ENCODE measurements at regions not wholly inside any gene's neighbourhood (a gene's known extent, or its start where the extent isn't known, plus 50 kb on each side); places are given as distances from the start of the nearest gene placed in this dataset.

DNA sequence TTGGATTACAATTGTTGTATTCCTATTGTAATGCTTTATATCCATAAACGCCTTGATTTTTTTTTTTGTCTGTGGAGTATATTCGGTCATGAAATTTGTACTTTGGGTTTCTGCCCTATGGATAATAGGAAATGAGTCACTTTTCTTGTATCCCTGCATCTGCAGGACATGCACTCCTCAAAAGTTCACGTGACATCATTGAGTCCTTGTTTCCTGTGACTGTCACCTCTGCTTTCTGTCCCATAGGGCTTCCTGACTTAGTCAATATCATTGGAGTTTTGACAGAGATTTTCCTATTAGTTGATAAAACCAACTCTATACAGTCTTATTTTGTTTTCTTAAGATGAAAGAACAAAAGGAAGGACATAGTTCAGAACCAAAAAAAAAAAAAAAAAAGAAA, 356.3 kb downstream of the MAT2B start:
- TF ChIP-seq, protein P1, sequence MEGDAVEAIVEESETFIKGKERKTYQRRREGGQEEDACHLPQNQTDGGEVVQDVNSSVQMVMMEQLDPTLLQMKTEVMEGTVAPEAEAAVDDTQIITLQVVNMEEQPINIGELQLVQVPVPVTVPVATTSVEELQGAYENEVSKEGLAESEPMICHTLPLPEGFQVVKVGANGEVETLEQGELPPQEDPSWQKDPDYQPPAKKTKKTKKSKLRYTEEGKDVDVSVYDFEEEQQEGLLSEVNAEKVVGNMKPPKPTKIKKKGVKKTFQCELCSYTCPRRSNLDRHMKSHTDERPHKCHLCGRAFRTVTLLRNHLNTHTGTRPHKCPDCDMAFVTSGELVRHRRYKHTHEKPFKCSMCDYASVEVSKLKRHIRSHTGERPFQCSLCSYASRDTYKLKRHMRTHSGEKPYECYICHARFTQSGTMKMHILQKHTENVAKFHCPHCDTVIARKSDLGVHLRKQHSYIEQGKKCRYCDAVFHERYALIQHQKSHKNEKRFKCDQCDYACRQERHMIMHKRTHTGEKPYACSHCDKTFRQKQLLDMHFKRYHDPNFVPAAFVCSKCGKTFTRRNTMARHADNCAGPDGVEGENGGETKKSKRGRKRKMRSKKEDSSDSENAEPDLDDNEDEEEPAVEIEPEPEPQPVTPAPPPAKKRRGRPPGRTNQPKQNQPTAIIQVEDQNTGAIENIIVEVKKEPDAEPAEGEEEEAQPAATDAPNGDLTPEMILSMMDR (IDR thresholded peaks at IDR 0.05 in 4 of 5, conservative IDR thresholded peaks at IDR 0.05 in 1 of 5), result no peak
- TF ChIP-seq POLR2A (IDR thresholded peaks at IDR 0.05), result no peak

All from gastrocnemius medialis (tissue), 4 donors.